CD8-positive, alpha-beta memory T cell (primary cell): ENCODE measurements at regions not wholly inside any gene's neighbourhood (a gene's known extent, or its start where the extent isn't known, plus 50 kb on each side); places are given as distances from the start of the nearest gene placed in this dataset.
"Not testable (repeated sequence)": the region's sequence is repeated elsewhere in the genome, so short reads cannot be mapped to it uniquely, and the experiment has no call there.

ENCODE experiments used
- CTCF ChIA-PET: fragments of 350-600 bp; sonication (Branson Sonifier 250); formaldehyde crosslinking; loops from one replicate; lab custom pipeline; 2021; ENCODE audit warnings: antibody characterized with exemption; lab: Charles Lee
- POLR2A ChIA-PET: fragments of 350-600 bp; sonication (Branson Sonifier 250); formaldehyde crosslinking; loops from one replicate; lab custom pipeline; 2021; ENCODE audit warnings: antibody characterized with exemption; lab: Charles Lee
- DNase-seq, 5 donors: peaks; one replicate each; pipeline versions ENCODE4 v3.0.0 to v3.0.0-alpha.2; 2020 to 2022; ENCODE audit warnings: mixed read lengths in 1 of 5
- H3K27ac ChIP-seq: one replicate; pipeline ENCODE4 v1.7.0; 2013; ENCODE audit warnings: low read depth, mild to moderate bottlenecking, low read length, moderate library complexity
- H3K27me3 ChIP-seq: 2 replicates; pipeline ENCODE4 v1.7.0; 2013; ENCODE audit warnings: low read length, mild to moderate bottlenecking; ENCODE audit not compliant: insufficient read depth, poor library complexity, severe bottlenecking
- H3K36me3 ChIP-seq: 2 replicates; pipeline ENCODE4 v1.7.0; 2013; ENCODE audit warnings: mild to moderate bottlenecking, low read length, moderate library complexity; ENCODE audit not compliant: insufficient read depth
- H3K4me1 ChIP-seq: 2 replicates; pipeline ENCODE4 v1.7.0; 2013; ENCODE audit warnings: mild to moderate bottlenecking, low read length, moderate library complexity; ENCODE audit not compliant: insufficient read depth
- H3K4me3 ChIP-seq: 2 replicates; pipeline ENCODE4 v1.7.0; 2013; ENCODE audit warnings: mild to moderate bottlenecking, low read length
- H3K9me3 ChIP-seq: 2 replicates; pipeline ENCODE4 v1.7.0; 2013; ENCODE audit warnings: mild to moderate bottlenecking, low read length
- H3K27ac Mint-ChIP-seq, 8 donors: one replicate each; pipeline ENCODE4 v1.8.0; 2020 to 2021; ENCODE audit warnings: mixed read lengths in 8 of 8, mild to moderate bottlenecking in 6 of 8, inconsistent platforms in 3 of 8, moderate library complexity in 3 of 8
- H3K27me3 Mint-ChIP-seq, 2 donors: one replicate each; pipeline ENCODE4 v1.8.0; 2020 to 2021; ENCODE audit warnings: mixed read lengths in 2 of 2, mild to moderate bottlenecking in 1 of 2, moderate library complexity in 1 of 2
- H3K36me3 Mint-ChIP-seq, 3 donors: one replicate each; pipeline ENCODE4 v1.8.0; 2020 to 2021; ENCODE audit warnings: mixed read lengths in 3 of 3, inconsistent platforms in 1 of 3, mild to moderate bottlenecking in 1 of 3
- H3K4me1 Mint-ChIP-seq, 3 donors: one replicate each; pipeline ENCODE4 v1.8.0; 2020 to 2021; ENCODE audit warnings: mixed read lengths in 3 of 3, inconsistent platforms in 1 of 3, mild to moderate bottlenecking in 1 of 3
- H3K4me3 Mint-ChIP-seq, 7 donors: one replicate each; pipeline ENCODE4 v1.8.0; 2020 to 2021; ENCODE audit warnings: mixed read lengths in 7 of 7, mild to moderate bottlenecking in 6 of 7, moderate library complexity in 4 of 7, inconsistent platforms in 2 of 7
- H3K9me3 Mint-ChIP-seq, 5 donors: one replicate each; pipeline ENCODE4 v1.8.0; 2020 to 2022; ENCODE audit warnings: mixed read lengths in 5 of 5, mild to moderate bottlenecking in 3 of 5, moderate library complexity in 2 of 5, inconsistent platforms in 1 of 5

GRCh38 chr4:107351196-107351595 lies 315.1 kb upstream of the DKK2 start:
- Mint-ChIP-seq H3K4me3 (no peak overlapping the region), H3K27me3 (peaks cover 0 to 1% of the 10 kb centered on the region in 2 donors), H3K27ac (no peak overlapping the region), H3K9me3 (peaks cover 0 to 3% (median 0%) of the 10 kb centered on the region in 5 donors), H3K36me3 (no peaks in the 10 kb centered on the region), H3K4me1 (no peaks in the 10 kb centered on the region)
- no peak overlapping the region for H3K27ac ChIP-seq
- CTCF ChIA-PET, result no interaction called here
- no peaks in the 10 kb centered on the region for H3K36me3 ChIP-seq
- DNase-seq, result no peak
- no peaks in the 10 kb centered on the region for H3K9me3 ChIP-seq
- H3K4me3 ChIP-seq, result no peak overlapping the region
- POLR2A ChIA-PET, result no interaction called here
- no peaks in the 10 kb centered on the region for H3K4me1 ChIP-seq
- H3K27me3 ChIP-seq, result no peaks in the 10 kb centered on the region

DNA sequence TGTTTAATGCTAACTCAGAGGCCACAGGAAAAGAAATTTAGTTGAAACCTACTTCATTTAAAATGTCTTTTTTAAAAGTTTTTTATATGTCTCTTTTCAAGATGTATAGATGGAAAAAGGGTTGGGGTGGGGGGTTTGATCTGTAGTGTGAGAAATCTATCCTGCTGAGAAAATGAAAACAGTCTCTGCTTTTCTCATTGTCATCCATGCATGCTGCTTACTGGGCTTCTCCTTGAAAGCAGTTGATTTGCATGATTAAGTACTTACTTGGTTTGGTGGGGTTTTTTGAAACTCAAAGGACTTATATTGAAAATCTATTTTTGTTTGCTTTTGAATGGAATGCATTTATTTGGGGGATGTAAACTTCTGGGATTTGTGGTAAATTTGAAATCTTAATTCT lies 313.6 kb upstream of the DKK2 start:
- Mint-ChIP-seq H3K27me3 (peaks cover 0 to 1% of the 10 kb centered on the region in 2 donors), H3K36me3 (no peaks in the 10 kb centered on the region), H3K9me3 (peaks cover 0 to 3% (median 2%) of the 10 kb centered on the region in 5 donors), H3K27ac (no peak overlapping the region), H3K4me1 (no peaks in the 10 kb centered on the region), H3K4me3 (no peak overlapping the region)
- POLR2A ChIA-PET, result no interaction called here
- Histone ChIP-seq H3K27ac (no peak overlapping the region), H3K4me3 (no peak overlapping the region), H3K9me3 (no peaks in the 10 kb centered on the region), H3K4me1 (no peaks in the 10 kb centered on the region), H3K36me3 (no peaks in the 10 kb centered on the region), H3K27me3 (no peaks in the 10 kb centered on the region)
- CTCF ChIA-PET, result no interaction called here
- DNase-seq, result no peak

- DNase-seq, result no peak
- H3K4me1 Mint-ChIP-seq, result no peaks in the 10 kb centered on the region
- Histone ChIP-seq H3K9me3 (no peaks in the 10 kb centered on the region), H3K27me3 (no peaks in the 10 kb centered on the region), H3K4me1 (no peaks in the 10 kb centered on the region), H3K4me3 (no peak overlapping the region), H3K36me3 (no peaks in the 10 kb centered on the region), H3K27ac (no peak overlapping the region)
- H3K36me3 Mint-ChIP-seq, result no peaks in the 10 kb centered on the region
- ChIA-PET CTCF (no interaction called here), POLR2A (no interaction called here)
- peaks cover 0 to 1% of the 10 kb centered on the region in 2 donors for H3K27me3 Mint-ChIP-seq
- no peak overlapping the region for H3K27ac Mint-ChIP-seq
- peaks cover 0 to 3% (median 2%) of the 10 kb centered on the region in 5 donors for H3K9me3 Mint-ChIP-seq
- no peak overlapping the region for H3K4me3 Mint-ChIP-seq
Observed at GRCh38 chr4:107349266-107349665, 313.2 kb upstream of the DKK2 start.

DNA sequence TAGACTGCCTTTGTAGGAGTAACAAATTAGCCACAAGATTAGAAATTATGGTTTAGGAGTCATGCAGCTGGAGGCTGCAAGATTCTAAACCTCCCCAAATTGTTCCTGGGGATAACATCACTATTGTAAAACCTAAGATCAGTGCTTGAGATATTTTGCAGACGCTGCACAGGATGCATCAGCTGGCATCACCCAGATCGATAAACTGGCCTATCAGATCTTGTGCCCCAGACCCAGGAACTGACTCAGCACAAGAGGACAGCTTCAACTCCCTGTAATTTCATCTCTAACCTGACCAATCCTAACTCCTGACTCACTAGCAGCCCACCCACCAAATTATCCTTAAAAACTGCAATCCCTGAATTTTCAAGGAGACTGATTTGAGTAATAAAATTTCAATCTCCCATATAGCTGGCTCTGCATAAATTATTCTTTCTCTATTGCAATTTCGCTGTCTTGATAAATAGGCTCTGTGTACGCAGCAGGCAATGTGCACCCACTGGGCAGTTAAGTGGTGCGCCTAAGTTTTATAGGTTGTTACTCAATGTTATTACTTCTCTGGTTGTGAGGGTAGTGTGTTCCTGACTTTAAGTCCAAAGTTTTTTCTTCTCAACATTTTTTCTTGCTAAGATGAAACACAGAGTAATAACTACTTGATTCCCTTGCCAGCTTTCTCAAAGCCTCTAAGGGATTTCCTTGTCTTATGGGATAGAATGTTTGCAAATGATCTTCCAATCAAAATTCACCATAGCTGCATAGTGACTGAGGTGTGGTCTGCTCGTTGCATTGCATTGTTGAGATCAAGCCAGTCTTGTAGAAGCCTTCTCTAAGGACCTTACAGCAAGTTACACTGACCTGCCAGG lies 312.3 kb upstream of the DKK2 start:
- Mint-ChIP-seq H3K36me3 (no peaks in the 10 kb centered on the region), H3K4me3 (no peak overlapping the region), H3K27ac (no peak overlapping the region), H3K4me1 (no peaks in the 10 kb centered on the region), H3K9me3 (peaks cover 0 to 3% (median 2%) of the 10 kb centered on the region in 5 donors), H3K27me3 (no peaks in the 10 kb centered on the region)
- Histone ChIP-seq H3K4me1 (no peaks in the 10 kb centered on the region), H3K36me3 (no peaks in the 10 kb centered on the region), H3K4me3 (no peak overlapping the region), H3K9me3 (no peaks in the 10 kb centered on the region), H3K27ac (no peak overlapping the region), H3K27me3 (no peaks in the 10 kb centered on the region)
- POLR2A ChIA-PET, result no interaction called here
- CTCF ChIA-PET, result no interaction called here
- no peak for DNase-seq

- POLR2A ChIA-PET, result no interaction called here
- H3K27me3 Mint-ChIP-seq, result peaks cover 3 to 5% of the 10 kb centered on the region in 2 donors
- Histone ChIP-seq H3K27ac (no peak overlapping the region), H3K9me3 (no peaks in the 10 kb centered on the region), H3K4me3 (no peak overlapping the region), H3K4me1 (no peaks in the 10 kb centered on the region), H3K36me3 (no peaks in the 10 kb centered on the region), H3K27me3 (no peaks in the 10 kb centered on the region)
- peaks cover 0 to 3% (median 0%) of the 10 kb centered on the region in 5 donors for H3K9me3 Mint-ChIP-seq
- no peak overlapping the region for H3K4me3 Mint-ChIP-seq
- no peaks in the 10 kb centered on the region for H3K4me1 Mint-ChIP-seq
- no peak for DNase-seq
- no peak overlapping the region for H3K27ac Mint-ChIP-seq
- CTCF ChIA-PET, result no interaction called here
- no peaks in the 10 kb centered on the region for H3K36me3 Mint-ChIP-seq
Observed at GRCh38 chr4:107333518-107333917, 297.4 kb upstream of the DKK2 start.

- DNase-seq, H3K9me3 ChIP-seq, H3K4me3 ChIP-seq, H3K27ac Mint-ChIP-seq, CTCF ChIA-PET, H3K4me1 Mint-ChIP-seq, H3K36me3 Mint-ChIP-seq, H3K36me3 ChIP-seq, H3K4me3 Mint-ChIP-seq, H3K27me3 Mint-ChIP-seq, H3K27ac ChIP-seq, H3K4me1 ChIP-seq, H3K9me3 Mint-ChIP-seq, H3K27me3 ChIP-seq, POLR2A ChIA-PET: not testable (repeated sequence)
Observed at GRCh38 chr4:107332656-107333055, 296.5 kb upstream of the DKK2 start.

DNA sequence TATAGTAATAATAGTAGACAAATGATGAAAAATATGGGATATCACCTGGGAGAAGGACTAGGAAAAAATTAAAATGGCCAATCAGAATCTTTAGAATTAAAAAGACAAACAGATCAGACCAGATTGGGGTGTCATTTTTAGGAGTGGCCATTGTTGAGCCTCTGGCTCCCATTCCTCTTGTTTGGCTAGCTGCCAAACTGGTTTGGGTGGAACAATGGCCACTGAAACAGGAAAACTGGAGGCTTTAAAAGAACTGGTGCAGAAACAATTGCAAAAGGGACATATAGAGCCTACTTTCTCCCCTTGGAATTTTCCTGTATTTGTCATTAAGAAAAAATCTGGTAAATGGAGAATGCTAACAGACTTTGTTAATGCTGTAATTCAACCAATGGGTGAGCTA lies 294.8 kb upstream of the DKK2 start:
- peaks cover 0 to 3% of the 10 kb centered on the region in 2 donors for H3K27me3 Mint-ChIP-seq
- no peak overlapping the region for H3K4me3 ChIP-seq
- H3K36me3 Mint-ChIP-seq, result no peaks in the 10 kb centered on the region
- no peak overlapping the region for H3K4me3 Mint-ChIP-seq
- H3K27ac Mint-ChIP-seq, result no peak overlapping the region
- no peak for DNase-seq
- H3K4me1 ChIP-seq, result no peaks in the 10 kb centered on the region
- H3K9me3 ChIP-seq, result no peaks in the 10 kb centered on the region
- ChIA-PET POLR2A (no interaction called here), CTCF (no interaction called here)
- H3K27me3 ChIP-seq, result no peaks in the 10 kb centered on the region
- no peaks in the 10 kb centered on the region for H3K36me3 ChIP-seq
- no peaks in the 10 kb centered on the region for H3K4me1 Mint-ChIP-seq
- no peak overlapping the region for H3K27ac ChIP-seq
- H3K9me3 Mint-ChIP-seq, result peaks cover 0 to 5% (median 0%) of the 10 kb centered on the region in 5 donors

- H3K4me1 Mint-ChIP-seq, result no peaks in the 10 kb centered on the region
- Histone ChIP-seq H3K4me3 (no peak overlapping the region), H3K36me3 (no peaks in the 10 kb centered on the region), H3K9me3 (no peaks in the 10 kb centered on the region), H3K4me1 (no peaks in the 10 kb centered on the region), H3K27me3 (no peaks in the 10 kb centered on the region), H3K27ac (no peak overlapping the region)
- peaks cover 0 to 2% of the 10 kb centered on the region in 2 donors for H3K27me3 Mint-ChIP-seq
- ChIA-PET POLR2A (no interaction called here), CTCF (no interaction called here)
- no peak for DNase-seq
- no peaks in the 10 kb centered on the region for H3K36me3 Mint-ChIP-seq
- H3K9me3 Mint-ChIP-seq, result peaks cover 0 to 1% (median 0%) of the 10 kb centered on the region in 5 donors
- H3K4me3 Mint-ChIP-seq, result no peak overlapping the region
- no peak overlapping the region for H3K27ac Mint-ChIP-seq
Observed at GRCh38 chr4:107319386-107319785, 283.3 kb upstream of the DKK2 start.
